G401 (cell line): ENCODE measurements at regions not wholly inside any gene's neighbourhood (a gene's known extent, or its start where the extent isn't known, plus 50 kb on each side); places are given as distances from the start of the nearest gene placed in this dataset.

Experiments
- DNase-seq: peaks from one replicate; pipeline ENCODE4 v3.0.0-alpha.2; 2015; ENCODE audit warnings: low spot score
- in situ Hi-C: cut with HindIII; loops from 2 replicates; pipeline ENCODE4 v1.10.0; 2016; ENCODE audit warnings: low sequenced_read_pairs, mixed read lengths

DNA sequence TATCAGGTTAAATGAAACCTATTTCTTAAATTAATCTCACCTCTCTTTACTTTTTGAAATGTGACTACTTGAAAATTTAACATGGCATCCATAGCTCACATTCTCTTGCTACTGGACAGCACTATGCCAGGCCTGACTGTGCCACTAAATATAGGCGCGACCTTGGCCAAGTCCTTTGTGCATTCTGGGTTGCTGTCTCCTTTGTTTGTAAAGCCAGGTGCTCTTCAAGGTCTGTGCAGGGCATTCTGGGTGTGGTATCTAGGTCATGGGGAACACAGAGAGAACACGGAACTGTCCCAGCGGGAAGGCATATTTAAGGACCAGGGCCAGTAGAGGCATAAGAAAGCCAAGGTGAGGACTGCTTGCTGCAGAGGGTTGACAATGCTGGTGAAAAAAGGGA lies 121.2 kb downstream of the ZNF664 start:
- in situ Hi-C loops, result no loop called here
- DNase-seq, result no peak

DNA sequence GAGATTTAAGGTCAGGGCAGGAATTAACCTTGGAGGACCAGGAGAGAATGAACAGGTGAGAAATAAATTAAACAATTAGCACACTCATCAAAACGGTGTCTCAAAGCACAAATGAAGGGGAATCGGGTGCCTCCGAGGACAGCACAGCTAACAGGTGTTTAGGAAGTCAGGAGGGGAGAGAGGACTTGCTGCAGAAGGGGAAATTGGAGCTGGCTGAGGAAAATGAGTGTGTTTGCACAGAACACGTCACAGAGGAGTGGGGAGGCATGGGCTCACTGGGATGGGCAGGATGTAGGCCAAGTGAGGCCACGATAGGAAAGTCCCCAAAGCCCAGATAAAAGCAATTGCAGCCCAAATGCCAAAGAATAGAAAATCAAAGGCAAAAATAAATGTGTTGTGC lies 121.7 kb downstream of the ZNF664 start:
- DNase-seq, result no peak
- in situ Hi-C loops, result no loop called here

DNA sequence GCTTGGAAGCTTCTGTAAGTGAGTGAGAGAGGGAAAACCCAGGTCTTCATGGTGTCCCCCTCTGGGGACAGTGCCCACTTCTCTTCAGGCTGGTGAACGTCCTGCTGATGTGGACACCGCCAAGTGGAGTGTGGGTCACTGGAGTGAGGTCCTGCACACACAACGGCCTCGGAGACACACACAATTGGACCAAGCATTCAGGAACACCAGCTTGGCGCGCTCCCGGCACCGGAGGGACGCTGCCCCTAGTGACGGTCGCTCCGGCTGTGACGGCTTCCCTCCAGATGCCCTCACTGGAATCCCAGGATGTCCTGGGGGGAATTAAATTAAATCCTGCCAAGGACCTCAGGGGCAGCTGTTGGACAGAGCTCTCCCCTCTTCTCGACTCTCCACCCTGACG lies 123.1 kb downstream of the ZNF664 start:
- DNase-seq, result no peak
- in situ Hi-C loops, result no loop called here

DNA sequence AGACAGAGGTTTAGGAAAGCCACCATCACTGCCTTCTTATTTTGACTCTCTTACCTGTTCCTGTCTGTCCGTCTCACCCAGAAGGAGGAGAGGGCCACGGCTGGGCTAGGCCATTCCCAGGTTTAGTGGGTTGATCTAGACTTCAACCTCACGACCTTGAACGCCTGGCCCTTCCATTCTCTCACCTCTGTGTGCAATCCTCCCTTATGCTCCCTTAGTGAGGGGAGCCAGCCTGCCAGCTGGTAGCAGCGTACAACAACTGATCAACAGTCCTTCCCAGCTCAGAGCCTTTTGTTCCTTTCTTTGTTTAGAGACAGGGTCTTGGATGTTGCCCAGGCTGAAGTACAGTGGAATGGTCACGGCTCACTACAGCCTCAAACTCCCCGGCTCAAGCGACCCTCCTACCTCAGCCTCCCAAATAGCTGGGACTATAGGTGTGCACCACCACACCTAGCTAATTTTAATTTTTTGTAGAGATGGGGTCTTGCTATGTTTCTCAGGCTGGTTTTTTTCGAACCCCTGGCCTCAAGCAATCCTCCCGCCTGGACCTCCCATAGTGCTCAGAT lies 123.9 kb downstream of the ZNF664 start:
- in situ Hi-C loops, result no loop called here
- no peak for DNase-seq

DNA sequence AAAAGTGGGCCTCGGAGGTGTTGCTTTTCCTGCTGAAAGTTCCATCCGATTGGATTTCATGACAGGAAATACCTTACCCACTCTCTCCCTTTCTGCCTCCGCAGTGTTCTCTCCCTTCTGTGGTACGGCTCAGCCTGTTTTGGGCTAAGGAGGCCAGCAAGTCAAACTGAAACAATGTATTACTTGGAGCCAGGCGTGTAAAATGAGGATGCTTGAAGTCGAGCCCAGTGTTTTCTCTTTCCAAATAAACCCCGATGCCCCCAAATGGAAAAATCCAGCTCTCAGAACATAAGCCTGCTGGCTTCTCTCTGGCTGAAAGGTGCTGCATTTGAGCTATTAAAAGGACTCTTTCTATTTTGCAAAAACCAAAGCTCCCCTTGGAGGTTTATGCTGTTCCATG lies 124.7 kb downstream of the ZNF664 start:
- in situ Hi-C loops, result no loop called here
- peak; percentile 14 for DNase-seq

DNA sequence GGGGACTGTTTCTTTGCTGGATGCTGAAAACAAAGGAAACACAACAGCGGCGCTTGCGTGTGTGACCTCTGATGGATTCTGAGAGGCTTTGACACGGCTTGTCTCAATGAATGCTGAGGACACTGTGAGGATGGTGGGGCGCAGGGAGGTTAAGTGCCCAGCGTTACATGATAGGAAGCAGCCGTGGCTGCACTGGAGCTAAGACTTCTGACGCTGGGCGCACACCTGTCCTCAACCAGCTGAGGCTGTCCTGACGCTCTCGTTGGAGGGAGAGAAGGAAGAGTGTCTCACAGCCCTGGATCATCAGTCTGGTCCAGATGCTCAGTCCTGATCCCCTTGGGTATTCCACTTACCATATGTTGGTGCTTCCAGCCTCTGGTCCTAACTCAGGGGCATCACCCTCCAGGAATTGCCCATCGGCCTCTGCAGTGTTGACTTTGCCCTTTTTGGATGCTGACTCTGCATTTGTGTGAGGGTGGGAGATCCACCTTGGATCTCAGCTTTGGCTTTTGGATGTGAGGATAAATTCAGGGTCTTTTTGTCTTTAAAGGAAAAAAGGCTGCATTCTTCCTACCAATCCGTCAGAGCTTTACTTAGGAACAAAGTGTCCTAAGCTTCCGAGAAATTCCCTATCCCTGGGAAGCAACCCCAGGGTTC lies 125.2 kb downstream of the ZNF664 start:
- in situ Hi-C loops, result no loop called here
- no peak for DNase-seq

DNA sequence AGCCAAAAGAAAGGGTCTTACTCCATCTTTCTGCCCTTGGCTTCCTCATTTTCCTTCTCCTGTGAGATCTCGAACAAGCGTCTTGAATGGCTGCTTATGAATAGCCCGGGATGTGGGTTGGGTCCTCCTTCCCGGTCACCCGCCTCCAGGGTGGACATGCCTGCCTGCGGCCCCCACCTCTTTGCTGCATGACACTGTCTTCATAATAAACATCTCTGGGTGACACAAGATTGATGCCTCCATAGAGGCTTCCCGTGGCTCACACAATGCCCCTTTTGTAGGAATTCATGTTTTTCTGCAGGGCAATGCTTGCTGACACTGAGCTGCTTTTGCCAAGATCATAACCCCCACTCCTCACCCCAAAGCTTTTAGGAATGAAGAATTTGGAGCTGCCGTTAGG lies 125.9 kb downstream of the ZNF664 start:
- no peak for DNase-seq
- in situ Hi-C loops, result no loop called here

DNA sequence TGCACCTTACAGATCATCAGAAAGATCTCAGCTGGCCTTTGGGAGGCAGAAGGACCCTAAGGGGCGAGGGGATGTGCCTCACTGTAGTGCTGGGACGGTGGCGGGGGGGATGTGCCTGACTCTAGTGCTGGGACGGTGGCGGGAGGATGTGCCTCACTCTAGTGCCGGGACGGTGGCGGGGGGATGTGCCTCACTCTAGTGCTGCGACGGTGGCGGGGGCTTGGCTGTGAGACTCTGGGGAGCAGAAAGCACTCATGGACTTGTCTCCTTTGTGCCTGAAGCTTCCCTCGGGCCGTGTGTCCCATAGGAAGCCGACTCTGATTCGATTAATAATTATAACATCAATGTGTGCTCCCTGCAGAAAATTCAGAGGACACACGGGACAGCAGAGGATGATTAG lies 126.6 kb downstream of the ZNF664 start:
- DNase-seq, result no peak
- in situ Hi-C loops, result no loop called here

DNA sequence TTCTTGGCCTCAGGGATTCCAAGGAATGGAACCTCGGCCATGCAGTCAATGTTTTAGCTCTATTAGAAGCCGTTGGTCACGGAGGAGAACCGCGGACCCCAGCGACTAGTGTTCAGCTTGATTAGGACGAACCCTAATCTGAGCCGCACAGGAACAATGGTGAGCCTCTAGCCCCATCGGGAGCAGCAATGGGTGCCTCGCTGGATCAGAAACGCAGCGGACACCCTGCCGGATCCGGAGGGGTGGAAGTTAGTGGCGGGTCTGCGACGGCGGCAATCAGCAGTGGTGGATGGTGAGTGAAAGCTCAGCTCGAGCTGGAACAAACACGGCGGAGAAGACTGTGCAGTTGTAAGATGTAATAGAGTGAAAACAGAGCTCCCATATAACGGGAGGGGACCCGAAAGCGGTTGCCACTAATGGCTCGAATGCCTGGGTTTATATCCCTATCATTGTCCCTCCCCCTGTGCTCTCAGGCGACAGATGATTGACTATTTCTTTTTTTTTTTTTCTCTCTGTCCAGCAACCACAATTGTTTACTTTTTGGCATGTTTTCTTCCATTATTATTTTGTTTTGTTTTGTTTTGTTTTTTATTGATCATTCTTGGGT lies 127.7 kb downstream of the ZNF664 start:
- DNase-seq, result no peak
- in situ Hi-C loops, result no loop called here

DNA sequence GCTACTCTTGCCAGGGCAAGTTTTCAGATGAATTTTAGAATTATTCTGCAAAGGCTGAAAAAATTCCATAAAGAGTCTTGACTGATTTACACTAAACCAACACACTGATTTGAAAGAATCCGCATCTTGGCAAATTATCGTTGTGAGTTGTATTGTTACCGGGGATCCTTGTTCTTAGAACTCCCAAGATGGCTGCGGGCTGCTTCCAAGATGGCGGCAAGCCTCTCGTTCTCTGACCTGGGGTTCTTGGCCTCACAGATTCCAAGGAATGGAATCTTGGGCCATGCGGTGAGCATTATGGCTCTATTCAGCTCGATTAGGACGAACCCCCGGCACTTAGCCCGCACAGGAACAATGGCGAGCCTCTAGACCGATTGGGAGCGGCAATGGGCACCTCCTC lies 132.5 kb downstream of the ZNF664 start:
- in situ Hi-C loops, result no loop called here
- DNase-seq, result no peak

DNA sequence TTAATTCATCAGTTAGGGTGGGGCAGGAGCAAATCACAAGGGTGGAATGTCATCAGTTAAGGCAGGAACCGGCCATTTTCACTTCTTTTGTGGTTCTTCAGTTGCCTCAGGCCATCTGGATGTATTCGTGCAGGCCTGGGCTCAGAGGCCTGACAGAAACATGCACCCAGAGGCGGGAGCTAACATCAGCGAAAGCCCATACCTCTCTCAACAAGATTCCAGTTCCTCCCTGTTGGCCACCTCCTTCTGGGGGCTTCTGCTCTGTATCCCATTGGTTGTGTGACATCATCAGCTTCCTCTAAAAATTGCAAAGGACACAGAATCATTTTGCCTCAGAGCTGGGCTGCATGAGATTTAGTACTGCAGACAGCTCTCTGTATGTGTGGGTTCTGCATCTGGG lies 134.3 kb downstream of the ZNF664 start:
- in situ Hi-C loops, result no loop called here
- no peak for DNase-seq

DNA sequence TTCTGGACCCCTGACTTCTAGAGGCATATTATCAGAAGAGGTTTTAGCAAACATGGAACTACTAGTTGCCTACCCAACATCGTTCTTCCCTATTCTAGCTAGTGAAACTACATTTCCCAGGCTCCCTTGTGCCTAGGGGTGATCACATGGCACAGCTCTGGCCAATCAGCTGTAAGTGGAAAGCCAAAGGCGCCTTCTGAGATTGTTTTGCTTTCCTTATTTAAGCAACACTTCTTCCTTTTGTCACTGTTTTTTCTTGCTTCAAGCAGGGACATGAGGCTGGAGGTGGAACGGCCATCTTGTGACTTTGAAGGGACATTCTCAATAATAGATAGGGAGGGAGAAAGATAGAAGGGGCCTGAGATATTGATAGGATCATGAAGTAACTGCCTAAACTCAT lies 136.7 kb downstream of the ZNF664 start:
- in situ Hi-C loops, result no loop called here
- no peak for DNase-seq

DNA sequence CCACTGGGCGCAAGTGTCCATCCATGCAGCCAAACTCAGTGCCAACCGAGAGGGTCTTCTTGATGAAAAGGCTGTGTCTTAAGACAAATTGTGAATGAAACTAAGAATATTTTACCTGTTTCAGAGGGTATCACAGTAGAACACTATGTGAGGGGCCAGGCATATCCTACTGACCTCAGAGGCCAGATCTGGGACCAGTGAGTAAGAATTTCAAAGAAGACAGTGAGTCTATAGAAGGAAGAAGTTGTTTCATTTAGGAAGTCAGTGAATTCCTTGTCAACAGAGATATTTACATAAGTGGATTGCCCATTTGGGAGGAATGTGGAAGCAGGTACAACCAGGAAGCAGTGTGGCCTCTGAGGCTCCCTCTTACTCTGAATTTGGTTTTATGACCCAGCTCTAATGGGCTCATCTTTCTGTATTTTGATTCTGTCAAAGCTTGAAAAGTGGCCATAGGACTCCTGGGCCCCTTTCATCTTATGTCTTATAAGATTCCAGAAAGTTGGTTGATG lies 137.4 kb downstream of the ZNF664 start:
- in situ Hi-C loops, result no loop called here
- no peak for DNase-seq

DNA sequence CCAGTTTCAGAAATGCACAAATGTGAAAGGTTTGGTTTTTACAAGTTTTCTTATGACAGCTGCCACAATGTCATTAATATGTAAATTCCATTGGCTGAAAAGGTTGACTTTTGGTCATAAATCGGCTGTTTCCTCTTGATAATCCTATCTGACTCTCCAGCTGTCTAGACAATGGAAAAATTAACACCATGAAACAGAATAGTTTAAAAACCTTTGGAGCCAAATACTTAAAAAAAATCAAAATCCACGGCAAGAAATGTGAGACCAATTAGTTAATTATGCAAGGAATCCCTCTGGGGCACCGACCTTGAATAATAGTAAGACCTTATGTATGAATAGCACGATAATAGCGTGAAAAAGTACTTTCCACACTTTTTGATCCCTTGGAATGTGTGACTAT lies 138.0 kb downstream of the ZNF664 start:
- in situ Hi-C loops, result no loop called here
- no peak for DNase-seq

DNA sequence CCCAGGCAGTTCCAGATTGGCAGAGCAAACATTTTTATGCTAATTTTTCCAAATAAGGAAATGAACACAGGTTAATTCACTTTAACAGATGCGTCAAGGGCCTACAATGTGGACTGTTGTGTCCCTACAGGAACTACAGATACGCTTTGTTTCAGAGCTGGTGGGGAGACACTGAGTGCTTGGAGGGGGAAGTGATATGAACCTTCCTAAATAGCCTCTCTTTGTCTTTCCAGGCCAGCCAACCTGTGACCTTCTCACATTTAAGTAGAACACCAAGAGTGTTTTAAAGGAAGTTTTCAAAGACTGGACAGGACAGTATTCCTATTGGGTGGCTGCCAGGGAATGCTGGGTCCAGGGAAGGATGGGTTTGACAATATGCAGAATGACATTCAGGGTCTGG lies 141.3 kb downstream of the ZNF664 start:
- no peak for DNase-seq
- in situ Hi-C loops, result no loop called here

DNA sequence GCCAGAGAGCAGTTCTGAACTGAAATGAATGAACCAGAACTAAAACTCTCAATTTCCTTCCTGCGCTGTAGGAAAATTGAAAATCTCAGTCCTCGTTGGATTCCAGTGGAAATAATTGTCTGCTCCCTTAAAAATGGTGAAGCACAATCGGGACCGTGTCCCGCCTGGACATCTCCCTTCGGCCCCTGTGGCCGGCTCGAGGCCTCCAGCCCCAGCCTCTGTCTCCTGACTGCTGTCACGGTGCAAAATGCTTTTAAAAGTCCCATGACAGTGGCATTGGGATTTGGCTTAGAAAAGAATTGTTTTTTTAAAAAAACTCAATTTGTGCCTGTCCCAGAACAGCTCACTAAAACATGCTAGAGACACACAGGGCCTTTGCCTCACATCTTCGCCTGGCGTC lies 142.5 kb downstream of the ZNF664 start:
- in situ Hi-C loops, result no loop called here
- DNase-seq, result no peak

DNA sequence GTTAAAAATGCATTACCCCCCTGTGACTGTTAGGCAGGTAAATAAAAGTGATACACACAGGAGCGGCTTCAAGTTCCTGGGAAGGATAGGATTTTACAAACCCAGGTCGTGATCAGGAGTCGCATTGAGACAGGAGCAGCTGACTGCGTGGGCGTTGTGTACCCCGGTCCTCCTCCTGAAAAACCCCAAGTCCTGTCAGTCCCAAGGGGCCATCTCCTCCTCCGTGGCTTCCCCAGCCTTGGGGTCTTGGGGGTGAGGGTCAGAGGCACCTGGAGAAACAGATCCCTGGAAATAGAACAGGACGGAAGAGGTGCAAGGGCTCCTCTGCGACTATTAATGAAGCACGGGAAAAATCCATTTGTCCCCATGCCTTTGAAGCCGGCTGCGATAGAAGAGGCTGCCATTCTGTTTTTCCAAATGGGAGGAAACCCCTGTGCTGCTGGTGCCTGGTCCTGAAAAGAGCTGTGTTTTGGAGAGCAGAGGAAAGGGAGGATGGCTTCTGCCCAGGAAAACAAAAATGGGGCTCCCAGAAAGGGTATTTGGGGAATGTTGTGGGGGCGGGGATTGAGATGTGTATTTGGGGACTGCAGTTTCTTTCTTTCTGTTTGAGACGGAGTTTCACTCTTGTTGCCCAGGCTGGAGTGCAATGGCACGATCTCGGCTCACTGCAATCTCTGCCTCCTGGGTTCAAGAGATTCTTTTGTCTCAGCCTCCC lies 143.1 kb downstream of the ZNF664 start:
- no peak for DNase-seq
- in situ Hi-C loops, result no loop called here

DNA sequence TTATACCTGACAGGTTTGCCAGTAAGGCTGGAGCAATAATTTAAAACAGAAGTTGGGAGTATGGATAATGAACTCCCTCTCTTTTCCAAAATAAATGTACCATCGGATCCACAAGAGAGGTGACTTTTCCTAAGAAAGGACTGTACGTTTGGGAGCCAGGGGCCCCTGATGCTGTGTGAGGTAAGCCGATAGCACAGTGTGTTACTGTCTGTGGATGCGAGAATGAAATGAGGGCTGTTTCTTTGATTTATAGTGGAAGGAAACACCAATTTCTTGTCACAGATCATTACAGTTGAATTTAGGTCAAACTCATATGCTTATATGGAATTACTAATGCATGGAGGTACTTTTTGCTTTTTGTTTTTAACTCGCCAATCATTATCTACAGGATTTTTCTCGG lies 147.7 kb downstream of the ZNF664 start:
- no peak for DNase-seq
- in situ Hi-C loops, result no loop called here

DNA sequence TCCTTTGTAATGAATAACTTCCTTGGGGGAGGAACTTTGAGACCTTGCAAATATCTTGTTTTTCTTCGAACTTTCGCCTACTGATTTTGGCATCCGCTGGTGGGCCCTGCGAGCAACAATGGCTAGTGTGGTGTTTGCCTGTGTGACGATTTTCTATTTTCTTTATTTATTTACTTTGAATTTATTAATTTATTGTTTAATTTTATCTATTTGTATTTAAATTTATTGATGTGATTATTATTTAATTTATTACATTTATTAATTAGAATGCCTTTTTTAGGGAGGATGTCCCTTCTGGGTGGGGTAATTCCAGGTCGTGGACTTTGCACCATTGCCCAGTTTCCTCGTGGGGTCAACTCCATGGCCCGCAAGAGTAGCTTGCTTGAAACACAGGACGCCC lies 149.7 kb downstream of the ZNF664 start:
- DNase-seq, result no peak
- in situ Hi-C loops, result no loop called here

DNA sequence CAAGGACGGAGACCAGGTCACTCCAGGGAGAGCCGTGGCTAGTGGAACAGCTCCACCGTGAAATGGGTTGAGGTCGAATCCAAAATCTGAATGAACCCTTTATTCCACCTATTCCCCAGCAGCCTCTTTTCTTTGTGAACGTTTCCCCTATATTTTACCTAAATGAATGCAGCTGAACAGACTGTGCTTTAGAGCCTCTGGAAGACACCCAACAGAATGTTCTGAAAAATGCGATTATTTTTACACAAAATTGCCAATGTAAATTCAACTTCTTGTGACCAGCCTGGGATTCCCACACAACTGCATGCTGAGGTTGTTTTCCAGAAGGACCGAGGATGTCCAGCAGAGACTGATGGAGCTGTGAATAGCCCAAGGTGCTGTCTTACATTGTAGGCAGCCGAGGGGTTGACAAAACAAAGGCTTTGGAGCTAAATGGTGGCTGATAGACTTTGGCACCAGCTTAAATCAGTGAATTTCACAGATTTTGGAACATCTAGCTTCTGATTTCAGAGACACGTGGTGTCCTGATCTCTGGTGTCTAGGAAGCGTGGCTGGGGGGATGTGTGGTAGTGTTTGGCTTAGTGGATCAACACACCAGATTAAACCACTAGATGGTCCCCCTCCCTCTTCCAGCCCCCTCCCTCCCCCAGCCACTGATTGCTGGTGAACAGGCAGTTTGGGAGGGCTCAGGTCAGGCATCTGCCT lies 150.4 kb downstream of the ZNF664 start:
- DNase-seq, result no peak
- in situ Hi-C loops, result no loop called here
